Activated naive CD4-positive, alpha-beta T cell treated with anti-CD3 and anti-CD28 coated beads, Interleukin-2, amount 10 ng/mL, durations not matched to agents 7 days and 5 days (primary cell): ENCODE measurements at regions not wholly inside any gene's neighbourhood (a gene's known extent, or its start where the extent isn't known, plus 50 kb on each side); places are given as distances from the start of the nearest gene placed in this dataset.
"Not testable (repeated sequence)": the region's sequence is repeated elsewhere in the genome, so short reads cannot be mapped to it uniquely, and the experiment has no call there.

Experiments
- CTCF ChIA-PET: fragments of 350-600 bp; sonication (Branson Sonifier 250); formaldehyde crosslinking; loops from one replicate; lab custom pipeline; 2021; ENCODE audit warnings: antibody characterized with exemption; lab: Charles Lee
- DNase-seq: peaks from one replicate; pipeline ENCODE4 v3.0.0-alpha.2; 2020
- H3K27ac Mint-ChIP-seq: one replicate; pipeline ENCODE4 v1.8.0; 2021; ENCODE audit warnings: mild to moderate bottlenecking, moderate library complexity, mixed read lengths
- H3K27me3 Mint-ChIP-seq: one replicate; pipeline ENCODE4 v1.8.0; 2021; ENCODE audit warnings: mild to moderate bottlenecking, mixed read lengths
- H3K36me3 Mint-ChIP-seq: one replicate; pipeline ENCODE4 v1.8.0; 2021; ENCODE audit warnings: mixed read lengths
- H3K4me1 Mint-ChIP-seq: one replicate; pipeline ENCODE4 v1.8.0; 2021; ENCODE audit warnings: mixed read lengths
- H3K4me3 Mint-ChIP-seq: one replicate; pipeline ENCODE4 v1.8.0; 2021; ENCODE audit warnings: mild to moderate bottlenecking, moderate library complexity, mixed read lengths
- H3K9me3 Mint-ChIP-seq: one replicate; pipeline ENCODE4 v1.8.0; 2021; ENCODE audit warnings: mixed read lengths

DNA sequence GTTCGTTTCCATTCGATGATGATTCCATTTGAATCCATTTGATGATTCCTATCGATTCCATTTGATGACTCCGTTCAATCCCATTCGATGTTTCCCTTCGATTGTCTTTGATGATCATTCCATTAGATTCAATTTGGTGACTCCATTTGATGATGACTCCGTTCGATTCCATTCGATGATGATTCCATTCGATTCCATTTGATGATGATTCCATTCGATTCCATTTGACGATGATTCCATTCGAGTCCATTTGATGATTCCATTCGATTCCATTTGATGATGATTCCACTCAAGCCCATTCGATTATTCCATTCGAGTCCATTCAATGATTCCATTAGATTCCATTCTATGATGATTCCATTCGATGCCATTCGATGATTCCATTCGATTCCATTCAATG is 2730.6 kb downstream of the RPIA start:
- H3K4me1 Mint-ChIP-seq, CTCF ChIA-PET, H3K27me3 Mint-ChIP-seq: not testable (repeated sequence)

DNA sequence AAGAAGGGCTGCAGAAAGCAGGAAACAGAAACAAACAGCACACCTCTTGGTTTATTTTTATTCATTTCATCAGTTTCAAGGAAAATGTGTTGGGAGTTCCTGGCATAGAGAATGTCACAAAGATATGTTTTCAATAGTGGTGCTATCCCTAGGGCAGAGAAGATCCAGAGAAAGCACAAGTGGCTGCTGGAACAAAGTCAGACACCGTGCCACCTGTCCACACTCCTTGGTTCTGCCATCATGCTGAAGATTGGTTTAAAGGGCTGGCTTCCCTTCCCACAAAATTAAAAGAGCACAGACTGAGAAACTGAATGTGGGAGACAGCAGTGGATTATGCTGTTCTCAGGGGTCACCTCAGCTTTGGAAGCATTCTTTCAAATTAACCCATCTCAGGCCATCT is 2735.7 kb downstream of the RPIA start:
- peaks cover 12% of the 10 kb centered on the region for H3K9me3 Mint-ChIP-seq
- H3K4me3 Mint-ChIP-seq, DNase-seq, H3K27ac Mint-ChIP-seq, H3K4me1 Mint-ChIP-seq, CTCF ChIA-PET, H3K27me3 Mint-ChIP-seq, H3K36me3 Mint-ChIP-seq: not testable (repeated sequence)

More for the DNA sequence above, 2730.6 kb downstream of the RPIA start:
- H3K27ac Mint-ChIP-seq, H3K4me3 Mint-ChIP-seq, DNase-seq, H3K36me3 Mint-ChIP-seq: not testable (repeated sequence)
- peaks cover 28% of the 10 kb centered on the region for H3K9me3 Mint-ChIP-seq

DNA sequence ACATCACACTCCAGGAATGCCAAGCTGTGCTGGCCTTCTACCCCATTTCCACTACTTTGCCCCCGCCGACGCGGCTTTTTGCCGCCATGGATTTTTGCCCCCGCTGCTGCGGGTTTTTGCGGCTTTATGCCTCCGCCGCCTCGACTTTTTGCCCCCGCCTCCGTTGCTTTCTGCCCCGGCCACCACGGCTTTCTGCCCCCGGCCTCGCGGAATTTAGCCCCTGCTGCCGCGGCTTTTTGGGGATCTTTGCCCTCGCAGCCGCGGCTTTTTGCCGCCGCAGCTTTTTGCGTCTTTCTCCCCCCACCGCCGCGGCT is 2750.4 kb downstream of the RPIA start:
- H3K4me1 Mint-ChIP-seq, H3K4me3 Mint-ChIP-seq, DNase-seq, H3K9me3 Mint-ChIP-seq, H3K27ac Mint-ChIP-seq, CTCF ChIA-PET, H3K36me3 Mint-ChIP-seq: not testable (repeated sequence)
- peaks cover 32% of the 10 kb centered on the region for H3K27me3 Mint-ChIP-seq

DNA sequence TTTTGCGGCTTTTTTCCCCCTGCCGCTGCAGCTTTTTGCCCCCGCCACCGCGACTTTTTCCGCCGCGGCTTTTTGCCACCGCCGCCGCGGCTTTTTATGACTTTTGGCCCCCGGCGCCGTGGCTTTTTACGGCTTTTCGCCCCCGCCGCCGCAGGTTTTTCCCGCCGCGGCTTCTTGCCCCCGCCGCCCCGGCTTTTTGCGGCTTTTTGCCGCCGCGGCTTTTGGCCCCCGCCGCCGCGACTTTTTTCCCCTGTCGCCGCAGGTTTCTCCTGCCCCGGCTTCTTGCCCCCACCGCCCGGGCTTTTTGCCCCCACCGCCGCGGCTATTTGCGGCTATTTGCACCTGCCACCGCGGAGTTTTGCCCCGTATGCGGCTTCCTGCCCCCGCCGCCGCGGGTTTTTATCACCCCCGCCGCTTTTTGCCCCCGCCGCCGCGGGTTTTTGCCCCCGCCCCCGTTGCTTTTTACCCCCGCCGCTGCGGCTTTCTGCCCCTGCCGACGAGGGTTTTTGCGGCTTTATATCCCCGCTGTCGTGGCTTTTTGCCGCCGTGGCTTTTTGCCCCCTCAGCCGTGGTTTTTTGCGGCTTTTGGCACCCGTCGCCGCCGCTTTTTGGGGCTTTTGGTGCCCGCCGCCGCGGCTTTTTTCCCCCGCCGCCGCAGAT is 2750.9 kb downstream of the RPIA start:
- no peak overlapping the region for H3K4me3 Mint-ChIP-seq
- CTCF ChIA-PET = no interaction called here
- H3K27ac Mint-ChIP-seq = no peak overlapping the region
- peak; percentile 20 for DNase-seq
- peaks cover 9% of the 10 kb centered on the region for H3K9me3 Mint-ChIP-seq
- H3K4me1 Mint-ChIP-seq = no peaks in the 10 kb centered on the region
- H3K27me3 Mint-ChIP-seq = peaks cover 32% of the 10 kb centered on the region
- peaks cover 1% of the 10 kb centered on the region for H3K36me3 Mint-ChIP-seq

DNA sequence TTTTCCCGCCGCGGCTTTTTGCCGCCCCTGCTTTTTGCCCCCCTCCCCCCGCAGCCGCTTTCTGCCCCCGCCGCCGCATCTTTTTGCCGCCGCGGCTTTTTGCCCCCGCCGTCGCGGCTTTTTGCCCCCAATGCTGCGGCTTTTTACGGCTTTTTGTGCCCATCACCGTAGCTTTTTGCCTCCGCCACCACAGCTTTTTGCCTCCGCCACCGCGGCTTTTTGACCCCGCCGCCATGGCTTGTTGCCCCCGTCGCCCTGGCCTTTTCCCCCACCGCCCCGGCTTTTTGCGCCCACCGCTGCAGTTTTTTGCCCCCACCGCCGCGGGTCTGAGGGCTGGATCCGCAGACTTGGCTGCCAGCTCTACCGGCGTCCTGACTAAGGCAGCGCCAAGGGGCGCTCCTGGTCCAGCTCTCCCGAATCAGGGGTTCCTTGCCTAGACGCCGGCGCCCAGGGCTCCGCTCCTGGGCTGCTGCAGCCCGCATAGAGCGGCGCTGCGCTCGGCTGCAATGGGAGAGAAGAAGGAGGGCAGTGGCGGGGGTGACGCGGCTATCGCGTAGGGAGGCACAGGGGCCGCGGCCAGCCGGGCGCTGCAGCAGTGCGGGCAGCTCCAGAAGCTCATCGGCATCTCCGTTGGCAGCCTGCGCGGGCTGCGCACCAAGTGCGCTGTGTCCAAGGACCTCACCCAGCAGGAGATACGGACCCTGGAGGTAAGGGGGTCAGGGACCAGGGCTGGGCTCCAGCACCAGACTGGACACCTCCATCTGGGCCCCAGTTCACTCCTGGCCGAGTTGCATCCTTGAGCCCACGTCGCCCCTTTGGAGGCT is 2751.6 kb downstream of the RPIA start:
- DNase-seq = peak; percentile 20
- H3K4me3 Mint-ChIP-seq, H3K27ac Mint-ChIP-seq, CTCF ChIA-PET, H3K4me1 Mint-ChIP-seq, H3K9me3 Mint-ChIP-seq, H3K36me3 Mint-ChIP-seq: not testable (repeated sequence)
- H3K27me3 Mint-ChIP-seq = peaks cover 32% of the 10 kb centered on the region

DNA sequence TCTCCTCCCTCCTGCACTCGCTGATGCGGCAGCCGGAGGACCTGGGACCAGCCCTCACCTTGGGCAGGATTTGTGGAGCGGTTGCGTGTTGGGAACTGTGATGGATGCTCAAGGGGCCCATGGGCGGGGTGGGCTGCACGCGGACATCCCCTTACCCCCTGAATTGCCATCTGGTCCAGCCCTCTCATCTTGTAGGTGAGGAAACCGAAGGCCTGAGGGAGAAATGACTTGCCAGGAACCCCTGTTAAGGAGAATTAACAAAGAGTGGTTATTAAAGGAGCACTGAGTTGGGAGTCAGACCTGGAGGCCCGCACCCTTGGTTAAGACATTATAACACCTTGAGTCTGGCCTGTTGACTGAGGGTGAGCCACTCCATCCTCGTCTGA is 2752.2 kb downstream of the RPIA start:
- H3K9me3 Mint-ChIP-seq, H3K4me3 Mint-ChIP-seq, H3K36me3 Mint-ChIP-seq, DNase-seq, H3K4me1 Mint-ChIP-seq, H3K27ac Mint-ChIP-seq, CTCF ChIA-PET: not testable (repeated sequence)
- peaks cover 32% of the 10 kb centered on the region for H3K27me3 Mint-ChIP-seq

DNA sequence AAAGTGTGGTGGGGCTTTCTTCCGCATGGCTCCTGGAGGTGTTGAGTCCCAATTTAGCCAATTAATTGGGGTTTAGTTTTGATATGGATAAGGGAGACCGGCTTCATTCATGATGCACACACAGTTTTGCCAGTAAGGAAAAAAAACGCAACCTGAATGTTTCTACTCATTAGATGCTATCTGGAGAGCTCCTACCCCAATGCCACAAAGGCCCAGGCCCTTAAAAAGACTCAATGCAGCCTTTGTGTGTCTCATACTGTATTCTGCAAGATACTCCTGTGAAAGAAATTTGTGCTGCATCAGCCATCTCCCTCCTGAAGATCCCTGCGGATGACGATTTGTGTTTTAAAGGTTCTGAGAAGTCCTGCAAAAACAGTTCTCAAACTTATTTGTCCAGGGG is 2754.2 kb downstream of the RPIA start:
- H3K9me3 Mint-ChIP-seq, H3K4me3 Mint-ChIP-seq, H3K4me1 Mint-ChIP-seq, CTCF ChIA-PET, H3K36me3 Mint-ChIP-seq, DNase-seq, H3K27ac Mint-ChIP-seq: not testable (repeated sequence)
- H3K27me3 Mint-ChIP-seq = peaks cover 32% of the 10 kb centered on the region

DNA sequence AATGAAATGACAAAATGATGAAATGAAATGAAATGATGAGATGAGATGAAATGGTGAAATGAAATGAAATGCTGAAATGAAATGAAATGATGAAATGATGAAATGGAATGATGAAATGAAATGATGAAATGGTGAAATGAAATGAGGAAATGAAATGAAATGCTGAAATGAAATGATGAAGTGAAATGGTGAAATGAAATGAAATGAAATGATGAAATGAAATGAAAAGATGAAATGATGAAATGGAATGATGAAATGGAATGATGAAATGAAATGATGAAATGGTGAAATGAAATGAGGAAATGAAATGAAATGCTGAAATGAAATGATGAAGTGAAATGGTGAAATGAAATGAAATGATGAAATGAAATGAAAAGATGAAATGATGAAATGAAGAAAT is 2755.0 kb downstream of the RPIA start:
- H3K9me3 Mint-ChIP-seq, H3K4me1 Mint-ChIP-seq, DNase-seq, H3K27ac Mint-ChIP-seq, CTCF ChIA-PET, H3K36me3 Mint-ChIP-seq, H3K4me3 Mint-ChIP-seq: not testable (repeated sequence)
- H3K27me3 Mint-ChIP-seq = peaks cover 32% of the 10 kb centered on the region

DNA sequence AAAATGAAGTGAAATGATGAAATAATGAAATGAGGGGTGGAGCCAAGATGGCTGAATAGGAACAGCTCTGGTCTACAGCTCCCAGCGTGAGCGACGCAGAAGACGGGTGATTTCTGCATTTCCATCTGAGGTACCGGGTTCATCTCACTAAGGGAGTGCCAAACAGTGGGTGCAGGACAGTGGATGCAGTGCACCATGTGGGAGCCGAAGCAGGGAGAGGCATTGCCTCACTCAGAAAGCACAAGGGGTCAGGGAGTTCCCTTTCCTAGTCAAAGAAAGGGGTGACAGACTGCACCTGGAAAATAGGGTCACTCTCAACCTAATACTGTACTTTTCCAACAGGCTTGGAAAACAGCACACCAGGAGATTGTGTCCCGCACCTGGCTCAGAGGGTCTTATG is 2755.4 kb downstream of the RPIA start:
- DNase-seq, CTCF ChIA-PET, H3K4me3 Mint-ChIP-seq, H3K4me1 Mint-ChIP-seq, H3K9me3 Mint-ChIP-seq, H3K27ac Mint-ChIP-seq, H3K36me3 Mint-ChIP-seq: not testable (repeated sequence)
- peaks cover 29% of the 10 kb centered on the region for H3K27me3 Mint-ChIP-seq

DNA sequence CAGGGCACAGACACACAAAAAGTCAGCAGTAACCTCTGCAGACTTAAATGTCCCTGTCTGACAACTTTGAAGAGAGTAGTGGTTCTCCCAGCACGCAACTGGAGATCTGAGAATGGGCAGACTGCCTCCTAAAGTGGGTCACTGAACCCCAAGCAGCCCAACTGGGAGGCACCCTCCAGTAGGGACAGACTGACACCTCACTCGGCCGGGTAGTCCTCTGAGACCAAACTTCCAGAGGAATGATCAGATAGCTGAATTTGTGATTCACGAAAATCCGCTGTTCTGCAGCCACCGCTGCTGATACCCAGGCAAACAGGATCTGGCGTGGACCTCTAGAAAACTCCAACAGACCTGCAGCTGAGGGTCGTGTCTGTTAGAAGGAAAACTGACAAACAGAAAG is 2756.0 kb downstream of the RPIA start:
- H3K9me3 Mint-ChIP-seq, H3K4me3 Mint-ChIP-seq, CTCF ChIA-PET, DNase-seq, H3K36me3 Mint-ChIP-seq, H3K27ac Mint-ChIP-seq, H3K4me1 Mint-ChIP-seq: not testable (repeated sequence)
- peaks cover 23% of the 10 kb centered on the region for H3K27me3 Mint-ChIP-seq

DNA sequence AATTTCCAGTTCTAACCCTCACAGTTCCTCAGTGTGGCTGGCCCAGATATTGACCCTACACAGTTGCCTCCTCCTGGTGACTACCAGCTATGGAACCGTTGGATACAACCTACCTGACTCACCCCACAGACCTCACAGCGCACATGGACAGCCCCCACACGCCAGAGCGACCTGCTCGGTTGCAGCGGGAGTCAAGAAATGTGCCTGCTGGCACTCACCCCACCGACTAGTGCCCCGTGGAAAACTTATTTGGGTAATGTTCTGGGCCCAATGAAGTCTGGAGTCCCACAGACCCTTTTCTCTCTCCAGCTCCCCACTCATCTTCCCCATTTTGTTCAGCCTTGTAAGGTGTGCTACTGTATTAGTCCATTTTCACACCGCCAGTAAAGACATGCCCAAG is 2770.8 kb downstream of the RPIA start:
- H3K4me3 Mint-ChIP-seq, H3K4me1 Mint-ChIP-seq, CTCF ChIA-PET, H3K9me3 Mint-ChIP-seq, DNase-seq, H3K36me3 Mint-ChIP-seq, H3K27me3 Mint-ChIP-seq, H3K27ac Mint-ChIP-seq: not testable (repeated sequence)

DNA sequence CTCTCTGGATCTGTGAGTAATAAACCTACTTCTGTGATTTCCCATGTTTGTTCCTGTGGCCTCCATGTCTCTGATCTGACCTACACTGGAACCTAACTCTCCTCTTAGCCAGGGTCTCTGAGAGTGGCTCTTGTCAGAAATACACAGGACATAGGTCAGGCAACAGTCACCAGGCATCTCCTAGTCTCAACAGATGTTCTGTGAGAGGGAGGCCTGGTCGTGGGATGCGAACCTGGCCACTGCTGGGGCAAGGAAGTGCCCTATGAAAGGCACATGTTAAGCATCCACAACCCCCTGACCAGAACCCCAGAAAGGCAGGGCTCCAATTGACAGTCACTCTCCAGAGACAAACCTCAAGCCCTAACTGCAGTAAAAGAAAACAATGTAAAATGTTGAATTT is 2771.5 kb downstream of the RPIA start:
- H3K27ac Mint-ChIP-seq, H3K36me3 Mint-ChIP-seq, H3K4me1 Mint-ChIP-seq, CTCF ChIA-PET, H3K27me3 Mint-ChIP-seq, DNase-seq, H3K4me3 Mint-ChIP-seq, H3K9me3 Mint-ChIP-seq: not testable (repeated sequence)

DNA sequence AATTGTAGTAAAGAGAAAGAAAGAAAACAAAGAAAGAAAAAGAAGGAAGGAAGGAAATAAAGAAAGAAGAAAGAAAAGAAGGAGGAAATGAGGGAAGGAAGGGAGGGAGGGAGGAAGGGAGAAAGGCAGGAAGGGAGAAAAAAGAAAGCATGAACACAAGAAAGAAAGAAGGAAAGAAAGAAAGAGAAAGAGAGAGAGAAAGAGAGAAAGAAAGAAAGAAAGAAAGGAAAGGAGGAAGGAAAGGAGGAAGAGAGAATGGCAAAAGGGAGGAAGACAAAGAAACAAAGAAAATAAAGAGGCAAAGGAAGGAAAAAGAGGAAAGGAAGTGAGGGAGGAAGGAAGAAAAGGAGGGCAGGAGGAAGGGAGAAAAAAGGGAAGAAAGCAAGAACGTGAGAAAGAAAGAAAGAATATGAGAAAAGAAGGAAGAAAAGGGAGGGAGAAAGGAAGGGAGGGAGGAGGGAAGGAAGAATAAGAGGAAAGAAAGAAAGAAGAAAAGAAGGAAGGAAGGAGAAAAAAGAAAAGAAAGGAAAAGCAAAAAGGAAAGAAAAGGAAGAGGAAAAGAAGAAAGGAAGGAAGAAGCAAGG is 2775.4 kb downstream of the RPIA start:
- DNase-seq, H3K36me3 Mint-ChIP-seq, H3K27ac Mint-ChIP-seq, CTCF ChIA-PET, H3K4me3 Mint-ChIP-seq, H3K4me1 Mint-ChIP-seq, H3K9me3 Mint-ChIP-seq, H3K27me3 Mint-ChIP-seq: not testable (repeated sequence)

DNA sequence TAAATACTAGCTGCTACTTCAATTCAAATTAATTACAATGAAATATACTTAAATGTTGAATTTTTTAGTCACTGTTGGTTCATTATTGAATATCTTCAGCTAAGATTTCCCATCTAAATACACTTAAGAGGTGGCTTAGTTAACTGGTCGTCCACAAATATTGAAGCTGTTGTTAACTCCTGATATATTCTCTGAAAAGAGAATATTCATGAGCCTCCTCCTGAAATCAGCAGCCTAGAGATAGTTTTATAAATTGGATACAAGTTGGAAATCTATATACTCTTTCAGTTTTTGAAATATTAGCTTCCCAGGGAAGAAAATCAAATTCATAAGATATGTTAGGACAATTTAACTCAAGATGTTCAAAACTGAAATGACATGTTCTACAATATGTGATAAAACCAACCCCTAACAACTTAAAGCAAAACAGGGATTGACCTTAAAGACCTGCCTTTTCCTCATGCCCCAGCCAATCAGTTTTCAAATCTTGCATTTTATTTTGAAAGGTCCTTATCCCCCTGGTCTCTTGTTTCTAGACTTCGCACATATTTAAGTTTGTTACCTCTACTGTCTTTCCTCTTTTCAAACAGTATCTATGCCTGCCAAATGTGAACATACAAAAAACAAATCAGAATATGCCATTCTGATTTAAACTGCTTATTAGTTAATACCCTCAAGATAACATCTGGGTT is 2784.9 kb downstream of the RPIA start:
- Mint-ChIP-seq H3K27ac (peak overlapping the region; percentile 95), H3K4me3 (peak overlapping the region; percentile 70), H3K27me3 (peaks cover 39% of the 10 kb centered on the region)
- H3K9me3 Mint-ChIP-seq, CTCF ChIA-PET, H3K36me3 Mint-ChIP-seq, DNase-seq, H3K4me1 Mint-ChIP-seq: not testable (repeated sequence)

DNA sequence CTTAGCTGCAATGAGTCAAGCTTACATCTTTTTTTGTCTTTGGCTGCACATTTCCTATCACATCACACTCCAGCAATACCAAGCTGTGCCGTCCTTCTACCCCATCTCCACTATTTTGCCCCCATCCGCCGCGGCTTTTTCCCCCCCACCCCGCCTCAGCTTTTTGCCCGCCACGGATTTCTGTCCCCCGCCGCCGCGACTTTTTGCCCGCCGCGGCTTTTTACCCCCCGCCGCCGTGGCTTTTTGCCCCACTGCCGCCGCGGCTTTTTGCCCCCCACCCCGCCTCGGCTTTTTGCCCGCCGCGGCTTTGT is 2785.4 kb downstream of the RPIA start:
- H3K4me3 Mint-ChIP-seq = peak overlapping the region; percentile 70
- CTCF ChIA-PET, H3K4me1 Mint-ChIP-seq, DNase-seq, H3K9me3 Mint-ChIP-seq, H3K36me3 Mint-ChIP-seq: not testable (repeated sequence)
- peaks cover 42% of the 10 kb centered on the region for H3K27me3 Mint-ChIP-seq
- H3K27ac Mint-ChIP-seq = peak overlapping the region; percentile 95
